Activated CD4-positive, alpha-beta T cell treated with anti-CD3 and anti-CD28 coated beads for 1 hour (primary cell): ENCODE measurements at regions not wholly inside any gene's neighbourhood (a gene's known extent, or its start where the extent isn't known, plus 50 kb on each side); places are given as distances from the start of the nearest gene placed in this dataset.

Source experiments
- DNase-seq: peaks from one replicate; pipeline ENCODE4 v3.0.0-alpha.2; 2020

DNA sequence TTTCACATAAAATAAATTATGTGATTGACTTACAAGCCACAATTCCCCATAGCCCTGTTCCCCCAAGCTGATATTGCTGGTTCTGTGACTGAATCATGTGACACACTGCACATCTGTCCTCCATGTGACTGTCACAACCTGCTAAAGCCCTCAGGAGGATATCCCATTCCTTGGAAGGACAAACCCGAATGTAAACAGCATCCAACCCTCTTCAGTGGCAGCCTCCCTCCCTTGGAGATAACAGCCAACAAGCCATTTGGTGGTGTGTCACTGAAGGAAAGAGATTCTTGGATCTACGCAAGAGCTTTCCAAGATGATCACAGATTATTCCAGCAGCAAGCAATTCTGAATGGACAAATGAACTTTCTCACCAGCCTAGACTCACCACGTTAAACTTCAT is 153.9 kb upstream of the TIAM1 start:
- no peak for DNase-seq

DNA sequence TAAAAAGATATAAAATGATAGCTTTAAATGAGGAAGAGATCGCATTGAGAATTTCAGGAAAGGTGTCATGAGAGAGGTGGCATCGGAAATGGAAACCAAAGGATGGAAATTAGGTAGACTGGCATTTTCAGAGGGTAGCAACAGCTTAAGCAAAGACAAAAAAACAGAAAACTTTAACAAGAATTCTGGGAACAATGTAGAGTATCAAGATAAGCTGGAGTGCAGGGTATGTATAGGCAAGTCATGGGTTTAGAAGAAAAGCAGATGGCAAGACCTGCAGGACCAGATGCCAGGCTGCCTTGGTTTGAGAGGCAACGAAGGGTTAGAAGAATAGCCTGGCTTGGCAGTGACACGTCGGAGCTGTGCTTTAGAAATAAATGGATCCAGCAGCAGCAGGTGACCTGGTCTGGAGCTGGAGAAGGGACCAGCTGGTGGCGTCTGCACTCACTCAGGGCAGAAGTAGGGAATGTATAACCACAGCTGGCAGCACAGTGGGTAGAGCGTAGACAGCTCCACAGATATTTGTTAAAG is 149.4 kb upstream of the TIAM1 start:
- no peak for DNase-seq

DNA sequence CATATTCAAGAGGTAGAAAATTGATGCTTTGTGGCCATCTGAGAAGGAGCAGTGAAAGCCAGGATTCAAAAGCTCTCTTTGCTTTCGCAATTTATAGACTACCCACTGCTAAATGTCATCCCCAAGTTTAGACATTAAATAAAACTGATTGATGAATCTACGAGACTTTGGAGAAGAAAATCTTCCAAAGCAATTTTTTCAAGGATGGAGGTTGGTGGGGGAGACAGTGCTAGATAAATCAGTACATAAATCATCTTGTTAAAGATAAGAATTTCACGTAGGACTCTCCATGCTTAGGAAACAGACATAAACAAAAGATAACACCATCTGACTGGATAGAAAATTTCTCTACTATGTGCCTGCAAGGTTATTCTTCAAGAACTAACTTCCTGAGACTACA is 147.6 kb upstream of the TIAM1 start:
- DNase-seq, result no peak

DNA sequence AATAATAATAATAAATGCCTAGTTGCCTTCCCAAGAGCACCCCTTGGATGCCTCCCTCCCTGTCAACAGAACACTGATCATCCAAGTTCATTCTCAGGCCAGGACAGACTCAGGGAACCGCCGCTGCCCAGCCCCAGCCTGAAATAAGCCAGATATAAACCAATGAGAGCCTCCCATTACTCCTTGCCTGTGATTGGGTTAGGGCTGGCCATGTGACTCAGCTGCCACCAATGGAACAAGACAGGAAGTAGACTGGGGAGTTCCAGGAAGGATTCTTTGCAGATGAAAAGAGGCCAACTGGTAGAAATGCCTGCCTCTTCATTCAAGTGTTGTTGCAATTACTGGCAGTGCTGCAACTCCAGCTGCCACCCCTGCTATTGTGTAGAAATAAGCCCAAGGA is 146.4 kb upstream of the TIAM1 start:
- DNase-seq, result no peak

DNA sequence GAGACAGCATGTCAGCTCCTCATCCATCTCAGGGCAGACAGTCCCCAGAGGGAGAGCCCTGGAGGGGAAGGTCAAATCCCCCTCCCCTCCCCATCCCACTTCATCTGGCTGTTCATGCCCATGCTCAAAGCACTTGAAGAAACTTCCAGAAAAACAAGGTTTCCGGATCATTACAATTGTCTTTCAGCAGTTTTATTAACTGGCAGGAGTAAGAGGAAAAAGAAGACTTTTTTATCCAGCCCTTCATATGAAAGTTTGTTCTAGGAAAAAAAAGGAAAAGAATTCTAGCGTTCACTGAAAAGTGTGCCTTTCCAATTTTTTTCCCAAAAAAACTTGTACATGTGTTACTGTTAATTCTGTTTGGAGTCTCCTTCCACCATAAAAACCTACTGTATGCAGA is 145.7 kb upstream of the TIAM1 start:
- DNase-seq, result no peak

DNA sequence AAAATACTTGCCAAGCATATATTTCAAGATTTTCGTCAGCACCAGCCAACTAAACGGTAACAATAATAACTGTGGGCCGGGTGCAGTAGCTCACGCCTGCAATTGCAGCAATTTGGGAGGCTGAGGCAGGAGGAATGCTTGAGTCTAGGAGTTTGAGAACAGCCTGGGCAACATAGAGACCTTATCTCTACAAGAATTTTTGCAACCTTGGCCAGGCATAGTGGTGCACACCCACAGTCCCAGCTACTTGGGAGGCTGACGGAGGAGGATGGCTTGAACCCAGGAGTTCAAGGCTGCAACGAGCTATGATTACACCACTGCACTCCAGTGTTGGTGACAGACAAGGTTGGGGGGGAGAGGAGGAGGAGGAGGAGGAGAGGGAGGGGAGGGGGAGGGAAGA is 145.0 kb upstream of the TIAM1 start:
- no peak for DNase-seq

DNA sequence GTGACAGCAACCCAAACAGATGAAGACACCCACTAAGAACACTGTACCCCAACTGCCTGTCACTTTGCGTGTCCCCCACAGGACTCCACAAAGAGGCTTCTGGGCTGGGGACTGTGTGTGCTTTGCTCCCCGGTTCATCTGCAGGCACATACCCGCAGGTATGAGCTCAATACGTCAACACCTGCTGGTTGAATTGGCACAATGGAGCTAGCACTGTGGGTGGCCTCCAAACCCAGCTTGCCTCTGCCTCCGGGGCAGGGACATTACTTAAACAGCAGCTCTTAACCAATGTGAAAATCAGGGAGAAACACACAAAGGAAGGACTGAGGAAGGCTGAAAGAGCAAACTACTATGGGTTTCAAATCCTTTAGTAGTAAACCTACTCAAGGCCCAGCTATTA is 140.2 kb upstream of the TIAM1 start:
- DNase-seq, result no peak

DNA sequence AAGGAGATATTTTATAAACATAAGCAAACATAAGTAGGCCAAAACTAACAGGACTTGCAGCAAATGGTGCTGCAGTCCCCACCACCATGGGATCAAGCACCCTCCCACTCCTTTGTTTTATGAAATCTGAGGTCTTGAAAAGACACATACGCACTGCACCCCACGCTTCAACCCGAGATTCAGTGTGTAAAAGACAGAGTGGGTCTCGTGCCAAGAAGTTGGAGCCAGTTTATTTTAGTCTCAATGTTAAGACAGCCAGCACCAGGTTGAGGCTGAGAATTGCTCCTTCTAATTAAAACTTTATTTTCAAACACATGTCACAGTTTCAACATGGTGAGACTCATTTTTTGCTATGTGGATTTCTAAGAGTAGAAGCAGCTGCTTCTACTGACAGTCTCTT is 139.1 kb upstream of the TIAM1 start:
- no peak for DNase-seq

DNA sequence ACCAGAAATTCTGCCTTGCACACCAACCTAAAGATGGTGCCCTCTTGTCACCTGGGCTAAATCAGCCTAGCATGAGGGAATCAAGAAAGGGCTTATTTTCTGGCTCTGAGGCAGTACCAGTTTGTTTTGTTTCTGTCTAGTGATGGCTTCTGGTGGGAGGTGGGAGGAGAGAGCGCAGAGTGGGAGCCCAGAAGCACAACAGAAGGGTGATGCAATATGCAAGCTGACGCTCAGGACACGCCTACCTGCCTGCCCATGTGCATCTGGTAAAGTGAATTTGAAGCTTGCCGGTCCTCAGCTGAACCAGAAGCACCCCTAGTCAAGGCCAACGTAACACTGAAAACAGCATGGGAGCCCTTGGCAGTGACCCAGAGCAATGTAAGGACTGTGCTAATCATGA is 138.4 kb upstream of the TIAM1 start:
- no peak for DNase-seq

DNA sequence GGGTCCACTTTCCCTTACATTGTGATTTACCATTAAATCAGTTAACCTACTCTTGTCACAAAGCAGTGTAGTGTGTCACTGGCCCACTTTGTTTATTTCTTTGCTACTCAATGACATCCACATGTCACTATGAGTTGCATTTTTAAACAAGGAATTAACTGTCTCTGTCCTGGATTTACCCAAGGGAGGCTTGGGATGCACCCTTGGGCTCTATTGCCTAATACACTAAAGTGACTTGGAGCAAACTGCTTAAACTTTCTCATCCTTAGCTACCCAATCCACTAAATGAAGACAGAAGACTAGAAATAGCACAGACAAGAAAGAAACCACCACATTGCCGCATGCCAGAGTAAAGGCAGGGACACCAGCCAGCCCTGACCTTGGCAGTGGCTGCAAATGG is 136.2 kb upstream of the TIAM1 start:
- DNase-seq, result no peak

DNA sequence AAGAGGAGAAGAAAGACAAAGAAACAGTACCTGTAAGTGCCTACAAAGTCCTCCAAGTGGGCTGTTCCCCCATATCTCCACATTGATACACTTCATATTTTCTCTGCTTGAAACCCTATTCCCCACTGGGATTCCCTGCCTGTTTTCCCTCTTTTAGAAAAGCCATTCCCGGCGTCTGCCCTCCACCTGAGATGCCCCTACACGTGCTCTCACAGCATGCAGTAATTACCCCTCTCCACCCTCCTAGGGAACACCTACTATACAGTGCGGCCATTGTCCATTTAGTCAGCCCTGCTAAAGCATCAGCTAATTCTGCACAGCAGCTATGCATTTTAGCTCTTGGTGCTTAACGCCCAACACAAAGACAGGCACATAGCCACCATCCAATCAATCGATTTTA is 135.7 kb upstream of the TIAM1 start:
- no peak for DNase-seq

DNA sequence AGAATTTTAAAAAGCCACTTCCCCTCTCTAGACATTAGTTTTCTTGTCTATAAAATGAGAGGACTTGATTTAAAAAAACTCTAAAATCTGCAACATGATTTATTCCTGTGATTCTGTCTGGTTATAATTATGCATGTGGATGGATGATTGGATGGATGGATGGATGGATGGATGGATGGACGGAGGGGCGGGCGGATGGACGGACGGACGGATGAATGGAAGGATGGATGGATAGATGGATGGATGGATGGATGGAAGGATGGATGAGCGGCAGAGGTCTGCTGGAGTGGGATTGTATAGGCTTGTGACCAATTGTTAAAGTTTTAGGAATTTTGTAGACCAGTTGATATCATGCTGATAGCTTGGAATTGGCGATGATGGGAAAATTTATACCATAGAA is 135.2 kb upstream of the TIAM1 start:
- DNase-seq, result no peak

DNA sequence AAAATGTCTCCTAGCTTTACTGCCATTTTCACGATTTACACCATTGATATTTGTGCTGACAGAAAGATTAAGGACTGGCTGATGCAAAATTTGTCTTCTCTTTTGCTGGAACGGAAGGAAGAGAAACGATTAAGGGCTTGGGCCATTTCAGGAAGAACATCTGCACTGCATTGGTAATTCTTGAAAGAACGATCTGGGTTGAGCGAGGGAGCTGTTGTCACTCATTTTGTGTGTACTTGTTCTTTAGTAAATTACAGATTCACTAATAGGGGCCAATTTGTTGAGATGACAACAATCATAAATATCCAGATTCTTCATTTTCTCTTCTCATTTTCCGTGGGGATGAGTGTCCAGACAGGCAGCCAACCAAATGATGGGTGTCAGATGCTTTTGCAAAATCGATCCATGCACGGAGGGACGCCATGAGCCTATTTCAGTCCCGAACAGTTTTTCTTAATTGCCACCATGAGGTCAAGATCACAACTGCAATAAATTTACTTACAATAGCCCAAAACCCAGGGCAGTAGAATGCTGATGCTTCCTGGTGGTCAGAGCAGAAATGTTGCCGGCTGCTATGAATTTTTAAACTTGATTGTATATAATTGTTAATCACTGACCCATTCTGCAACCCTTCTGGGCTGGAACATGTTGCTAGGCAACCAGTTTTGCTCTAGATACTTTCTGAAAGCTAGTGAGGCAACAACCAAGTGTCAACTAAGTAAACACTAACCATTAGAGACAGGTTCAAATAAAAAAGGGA is 132.4 kb upstream of the TIAM1 start:
- no peak for DNase-seq

DNA sequence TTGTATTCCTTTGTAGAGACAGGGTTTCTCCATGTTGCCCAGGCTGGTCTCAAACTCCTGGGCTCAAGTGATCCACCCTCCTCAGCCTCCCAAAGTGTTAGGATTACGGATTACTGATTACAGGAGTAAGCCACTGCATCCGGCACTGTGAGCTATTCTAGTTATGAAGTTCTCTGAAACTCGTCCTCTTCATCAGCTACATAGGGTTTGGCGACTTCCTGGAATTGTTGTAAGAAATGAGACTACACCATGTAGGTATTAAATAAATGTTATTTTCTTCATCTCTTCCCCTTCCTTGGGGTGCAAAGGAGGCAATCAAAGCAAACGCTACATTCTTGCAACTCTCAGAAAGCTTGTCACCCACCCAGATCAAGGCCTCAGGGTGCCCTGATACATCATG is 131.2 kb upstream of the TIAM1 start:
- DNase-seq, result no peak

DNA sequence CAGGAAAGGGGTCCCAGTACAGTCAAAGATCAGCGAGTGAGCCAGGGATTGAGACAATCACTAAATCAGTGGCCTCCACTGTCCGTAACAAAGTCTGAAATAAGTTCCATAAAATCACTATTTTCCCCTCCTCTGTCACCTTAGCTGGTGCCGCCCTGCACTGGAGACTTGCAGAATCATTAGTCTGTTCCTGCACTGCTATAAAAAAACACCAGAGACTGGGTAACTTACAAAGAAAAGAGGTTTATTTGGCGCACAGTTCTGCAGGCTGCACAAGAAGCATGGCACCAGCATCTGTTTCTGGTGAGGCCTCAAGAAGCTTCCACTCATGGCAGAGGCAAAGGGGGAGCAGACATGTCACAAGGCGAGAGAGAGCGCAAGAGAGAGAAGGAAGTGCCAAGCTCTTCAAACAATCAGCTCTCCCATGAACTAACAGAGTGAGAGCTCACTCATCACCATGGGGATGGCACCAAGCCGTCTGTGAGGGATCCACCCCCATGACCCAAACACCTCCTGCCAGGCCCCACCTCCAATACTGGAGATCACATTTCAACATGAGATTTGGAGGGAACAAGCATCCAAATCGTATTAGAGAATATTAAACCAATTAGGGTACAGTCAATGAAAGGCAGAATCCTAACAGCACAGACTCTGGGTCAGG is 129.8 kb upstream of the TIAM1 start:
- no peak for DNase-seq

DNA sequence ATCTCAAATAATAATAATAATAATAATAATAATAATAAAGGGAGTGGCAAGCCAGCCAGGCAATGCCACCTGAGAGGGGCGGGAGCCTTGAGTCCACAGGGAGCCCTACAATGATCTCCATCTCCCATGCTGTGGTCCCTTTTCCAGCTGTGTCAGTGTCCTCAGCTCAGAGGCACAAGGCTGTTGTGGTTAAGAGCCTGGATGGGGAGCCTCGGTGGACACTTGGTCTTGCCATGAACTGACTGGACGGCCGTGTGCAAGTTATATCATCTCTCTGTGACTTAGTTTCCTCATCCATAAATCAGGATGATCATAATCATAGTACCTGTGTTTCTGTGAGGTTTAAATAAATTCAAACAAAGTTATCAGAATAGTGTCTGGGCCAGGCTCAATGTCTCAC is 127.8 kb upstream of the TIAM1 start:
- DNase-seq, result no peak

DNA sequence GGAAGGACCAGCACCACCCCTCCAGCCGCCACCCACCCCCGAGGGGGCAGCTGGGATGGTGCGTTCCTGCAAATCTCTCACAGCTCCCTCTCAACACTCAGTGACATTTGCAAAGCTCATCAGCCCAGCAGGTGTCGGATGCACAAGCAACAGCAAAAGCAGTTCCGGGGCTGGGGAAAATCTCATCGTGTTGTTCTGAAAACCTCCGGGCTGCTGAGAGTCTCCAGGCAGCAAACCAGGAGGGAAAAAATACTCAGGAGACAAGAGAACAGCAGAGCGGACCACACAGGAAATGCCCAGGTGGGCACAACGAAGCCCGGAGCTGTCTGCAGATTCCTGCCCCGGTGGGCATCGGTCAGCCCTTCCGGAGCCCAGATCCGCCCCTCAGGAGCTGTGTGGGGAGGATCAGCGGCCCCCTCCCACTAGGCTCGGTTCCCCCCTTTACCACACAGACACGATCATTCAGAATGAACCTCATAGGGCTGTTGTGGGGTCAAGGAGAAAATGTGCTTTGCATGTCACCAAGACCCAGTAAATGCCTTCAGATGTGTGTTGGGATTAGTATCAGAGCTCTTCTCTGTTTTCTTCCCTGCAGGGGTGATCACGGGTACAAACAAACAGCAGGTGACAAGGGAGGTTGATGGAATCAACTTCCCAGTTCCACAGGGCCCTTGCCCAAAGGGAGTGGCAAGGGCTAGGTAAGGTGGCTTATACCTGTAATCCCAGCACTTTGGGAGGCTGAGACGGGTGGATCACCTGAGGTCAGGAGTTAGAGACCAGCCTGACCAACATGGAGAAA is 127.0 kb upstream of the TIAM1 start:
- no peak for DNase-seq

DNA sequence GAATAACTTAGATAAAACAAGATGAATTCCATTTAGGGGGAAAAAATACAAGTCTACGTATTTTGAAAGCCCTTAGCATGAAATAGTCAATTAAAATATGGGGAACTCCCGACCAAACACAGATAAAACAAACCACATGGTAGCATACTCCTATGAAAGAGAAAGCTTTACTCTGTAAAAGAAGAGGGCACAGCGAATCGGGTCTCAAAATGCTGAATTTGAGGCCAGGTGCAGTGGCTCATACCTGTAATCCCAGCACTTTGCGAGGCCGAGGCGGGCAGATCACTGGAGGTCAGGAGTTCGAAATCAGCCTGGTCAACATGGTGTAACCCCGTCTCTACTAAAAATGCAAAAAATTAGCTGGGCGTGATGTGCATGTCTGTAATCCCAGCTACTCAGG is 116.9 kb upstream of the TIAM1 start:
- no peak for DNase-seq

DNA sequence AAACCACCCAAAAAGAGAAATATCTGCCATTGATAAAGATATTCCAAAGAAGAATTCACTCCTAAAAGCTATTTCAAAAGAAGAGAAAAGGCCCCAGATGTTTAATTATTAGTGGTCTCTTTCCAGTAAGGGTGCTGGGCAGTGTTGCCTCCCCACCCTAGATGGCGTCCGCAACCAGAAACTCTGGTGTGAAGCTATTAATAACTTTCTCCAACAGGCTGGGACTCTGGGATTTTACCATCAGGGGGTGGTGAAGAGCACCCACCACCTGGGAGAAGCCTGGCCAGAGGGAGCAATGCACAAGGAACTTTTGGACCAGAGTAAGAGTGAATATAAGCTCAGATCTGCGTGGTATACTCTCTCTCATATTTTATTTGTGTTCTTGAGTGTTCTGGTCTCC is 115.4 kb upstream of the TIAM1 start:
- no peak for DNase-seq

DNA sequence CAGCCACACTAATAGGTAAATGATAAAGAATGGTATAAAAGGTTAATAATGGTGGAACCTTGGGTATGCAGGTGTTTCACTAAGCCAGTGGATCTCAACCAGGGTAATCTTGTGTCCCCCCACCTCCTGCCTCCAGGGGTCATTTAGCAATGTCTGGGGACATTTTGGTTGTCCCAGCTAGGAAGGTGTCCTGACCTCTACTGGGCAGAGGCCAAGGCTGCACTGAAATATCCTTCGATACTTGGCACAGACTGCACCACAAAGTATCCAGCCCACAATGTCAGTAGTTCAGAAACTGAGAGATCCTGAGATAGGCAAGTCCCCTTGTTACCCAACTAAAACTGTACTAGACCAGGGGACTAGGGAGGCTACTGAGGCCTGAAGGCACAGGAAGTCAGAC is 113.6 kb upstream of the TIAM1 start:
- no peak for DNase-seq

DNA sequence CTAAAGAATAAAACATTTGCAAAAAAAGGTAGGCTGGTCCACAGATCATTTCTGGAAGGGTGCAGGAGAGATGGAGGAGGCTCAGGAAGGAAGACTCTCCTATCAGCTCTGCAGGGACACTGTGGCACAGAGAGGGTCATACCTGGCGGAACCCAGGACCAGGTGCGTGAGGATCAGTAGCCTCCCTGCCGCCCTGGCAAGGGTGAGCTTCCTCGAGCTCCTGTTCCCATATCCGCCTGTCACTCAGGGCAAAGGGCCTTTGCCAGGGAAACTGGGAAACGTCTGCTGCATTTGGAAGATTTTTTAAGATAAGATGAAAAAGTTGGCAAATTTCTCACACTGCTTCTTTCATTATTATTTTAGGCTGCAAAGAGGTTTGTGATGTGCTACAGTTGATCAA is 112.1 kb upstream of the TIAM1 start:
- no peak for DNase-seq

DNA sequence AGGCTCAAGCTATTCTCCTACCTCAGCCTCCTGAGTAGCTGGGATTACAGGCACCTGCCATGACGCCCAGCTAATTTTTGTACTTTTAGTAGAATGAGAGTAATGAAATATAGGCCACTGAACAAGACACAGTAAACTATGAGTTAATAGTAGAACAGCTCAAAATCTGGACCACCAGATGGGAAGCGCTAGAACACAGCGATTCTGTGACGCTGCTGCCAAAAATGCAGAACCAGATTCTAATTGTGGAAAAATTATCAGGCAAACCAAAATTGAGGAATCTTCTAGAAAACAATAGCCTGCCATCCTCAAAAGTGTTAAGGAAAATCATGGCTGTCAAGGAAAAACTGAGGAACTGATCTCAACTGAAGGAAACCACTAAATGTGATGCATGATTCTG is 111.4 kb upstream of the TIAM1 start:
- no peak for DNase-seq

DNA sequence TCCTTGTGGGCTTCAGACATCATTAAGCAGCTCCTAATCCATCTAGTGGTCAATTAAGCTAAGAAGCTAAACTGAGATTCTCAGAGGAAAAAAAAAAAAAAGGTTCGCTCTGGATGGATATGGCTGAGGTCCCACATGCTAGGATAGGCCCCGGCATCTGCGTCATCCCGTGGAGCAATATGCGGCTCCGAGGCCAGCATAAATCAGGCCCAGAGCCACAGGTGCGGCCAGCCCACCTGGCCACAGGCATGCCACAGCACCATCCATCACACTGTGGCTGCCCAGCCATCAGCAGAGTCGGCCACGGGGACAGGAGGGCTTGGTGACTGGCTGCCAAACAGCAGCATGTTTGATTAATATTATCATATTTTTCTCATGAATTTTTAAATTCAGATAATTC is 106.9 kb upstream of the TIAM1 start:
- no peak for DNase-seq

DNA sequence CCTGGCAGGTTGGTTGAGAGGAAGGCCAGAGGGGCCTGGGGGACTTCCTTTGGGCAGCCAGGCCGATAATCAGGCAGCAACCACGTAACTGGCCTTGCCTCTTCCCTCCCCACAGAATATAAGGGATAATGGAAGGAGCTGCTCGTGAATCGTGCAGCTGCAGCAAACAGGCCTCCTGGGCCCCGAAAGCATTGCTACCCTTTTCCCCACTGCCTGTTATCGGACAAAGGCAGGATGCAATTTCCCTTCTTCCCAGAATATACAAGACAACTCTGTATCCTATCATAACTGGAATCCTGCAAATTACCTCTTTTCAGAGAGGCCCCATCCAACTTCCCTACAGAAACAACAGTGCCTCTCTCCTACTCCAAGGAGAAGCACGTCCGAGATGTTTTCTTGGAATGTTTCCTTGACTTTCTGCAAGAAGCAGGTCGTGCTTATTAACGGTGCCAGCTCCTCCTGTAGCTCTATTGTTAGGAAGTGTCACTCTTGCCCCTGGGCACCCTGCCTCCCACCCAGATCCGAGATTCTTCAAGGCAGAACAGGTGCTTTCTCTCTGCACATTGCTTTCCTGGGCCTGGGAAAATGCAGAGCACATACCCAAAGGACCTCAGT is 106.0 kb upstream of the TIAM1 start:
- no peak for DNase-seq
